Spleen (tissue), 11 donors: ENCODE measurements at regions not wholly inside any gene's neighbourhood (a gene's known extent, or its start where the extent isn't known, plus 50 kb on each side); places are given as distances from the start of the nearest gene placed in this dataset.

Source experiments
- DNase-seq: peaks from one replicate; pipeline ENCODE4 v3.0.0-alpha.2; 2020
- H3K27ac ChIP-seq, 8 donors: fragments of 200-600 bp; sonication (generic) in 7 of 8; 1 replicate in 4 of 8; 2 replicates in 4 of 8; pipeline versions ENCODE4 v1.5.0 to v1.8.0; 2016 to 2021; ENCODE audit warnings: inconsistent platforms in 4 of 8, mild to moderate bottlenecking in 4 of 8, moderate library complexity in 1 of 8
- H3K27me3 ChIP-seq, 7 donors: fragments of 200-600 bp; sonication (generic) in 6 of 7; replicated peaks in 1 of 7; 1 replicate in 4 of 7; 2 replicates in 3 of 7; pipeline versions ENCODE4 v1.5.0 to v1.8.0; 2016 to 2021; ENCODE audit warnings: inconsistent platforms in 3 of 7, mild to moderate bottlenecking in 1 of 7
- H3K36me3 ChIP-seq, 6 donors: fragments of 200-600 bp; sonication (generic) in 5 of 6; 1 replicate in 4 of 6; 2 replicates in 2 of 6; pipeline versions ENCODE4 v1.5.0 to v1.8.0; 2016 to 2021; ENCODE audit warnings: inconsistent platforms in 2 of 6
- H3K4me1 ChIP-seq, 6 donors: fragments of 200-600 bp; sonication (generic) in 5 of 6; 1 replicate in 3 of 6; 2 replicates in 3 of 6; pipeline versions ENCODE4 v1.5.0 to v1.8.0; 2016 to 2021; ENCODE audit warnings: inconsistent platforms in 3 of 6
- H3K4me3 ChIP-seq, 8 donors: fragments of 200-600 bp; sonication (generic) in 7 of 8; 1 replicate in 4 of 8; 2 replicates in 4 of 8; pipeline versions ENCODE4 v1.5.0 to v1.8.0; 2016 to 2021; ENCODE audit warnings: inconsistent platforms in 4 of 8, mild to moderate bottlenecking in 4 of 8, moderate library complexity in 2 of 8
- H3K9me3 ChIP-seq, 8 donors: fragments of 200-600 bp; sonication (generic) in 7 of 8; 1 replicate in 4 of 8; 2 replicates in 4 of 8; pipeline versions ENCODE4 v1.5.0 to v1.8.0; 2016 to 2021; ENCODE audit warnings: inconsistent platforms in 4 of 8
- CTCF ChIP-seq, 11 experiments: fragments of 200-600 bp in 7 of 11; fragments of 450-650 bp in 4 of 11; sonication (generic) in 4 of 11; IDR thresholded peaks in 8 of 11; conservative IDR thresholded peaks in 3 of 11; 1 replicate in 7 of 11; 2 replicates in 4 of 11; pipeline versions ENCODE4 v1.4.0 to v1.8.0; 2016 to 2021; ENCODE audit warnings: antibody characterized with exemption in 11 of 11, inconsistent platforms in 4 of 11, mild to moderate bottlenecking in 1 of 11
- POLR2A ChIP-seq, 3 donors: fragments of 450-650 bp; IDR thresholded peaks; one replicate each; pipeline ENCODE4 v1.5.1; 2017; ENCODE audit warnings: antibody characterized with exemption in 3 of 3, mild to moderate bottlenecking in 1 of 3
- POLR2AphosphoS5 ChIP-seq, 3 donors: sonication (generic); formaldehyde crosslinking; IDR thresholded peaks; one replicate each; pipeline ENCODE4 v1.5.1; 2017; ENCODE audit warnings: antibody characterized with exemption in 3 of 3
- WGBS, 5 donors: extraction: QIAGEN DNeasy Blood & Tissue Kit in 3 of 5; methylation state at CpG; one replicate each; pipeline versions ENCODE4 v1.1.5 to v1.1.7; 2013 to 2018; 5-methylcytosine and 5-hydroxymethylcytosine counted together
- intact Hi-C: fragments of 100-400 bp; cut with DNase I; formaldehyde crosslinking; loops from one replicate; pipeline ENCODE4 v1.15.0; 2023; ENCODE audit warnings: low total_unique reads
- donor health status: healthy with polysubstance abuse.
- donor health status: DM: no; HTN: no; CAD: no; lungs with moderate emphysema.
- donor health status: DM: no; HTN: no; CAD: no.
- donor health status: Bipolar disorder and iron deficiency.
- donor health status: healthy.
- donor health status: DM: no; HTN: no; CAD: no.
- donor health status: DM: yes; HTN: yes; CAD: no.

- intact Hi-C loops, result no loop called here
- no peak overlapping the region for H3K27ac ChIP-seq
- 63 to 81% (median 77%) methylated on average over 4 of the region's 4 CpGs for WGBS, 5 donors
These were observed 257.6 kb downstream of the MREG start for GRCh38 chr2:215755641-215756345.

DNA sequence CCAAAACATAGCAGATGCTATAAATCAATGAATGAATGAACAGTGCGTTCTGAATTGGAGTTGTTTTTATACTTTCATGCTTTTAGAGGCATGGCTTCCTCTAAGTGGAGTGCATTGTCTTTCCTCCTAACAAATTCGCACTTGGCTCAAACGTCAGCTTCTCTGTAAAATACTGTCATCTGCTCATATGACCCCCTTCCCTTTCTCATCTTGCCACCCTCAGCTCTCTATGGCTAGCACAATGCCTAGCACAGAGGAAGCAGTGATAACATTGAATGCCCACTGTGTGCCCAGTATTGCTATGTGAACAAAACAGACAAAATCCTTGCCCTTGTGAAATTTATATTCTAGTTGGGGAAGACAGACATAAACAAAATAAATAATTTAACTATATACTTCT is 258.8 kb downstream of the MREG start:
- intact Hi-C loops, result no loop called here
- Histone ChIP-seq H3K27ac (no peak overlapping the region), H3K4me3 (no peak overlapping the region), H3K36me3 (no peaks in the 10 kb centered on the region), H3K9me3 (no peaks in the 10 kb centered on the region), H3K27me3 (peaks cover 0 to 4% (median 0%) of the 10 kb centered on the region in 7 donors), H3K4me1 (peaks cover 0 to 18% (median 0%) of the 10 kb centered on the region in 6 donors)
- TF ChIP-seq CTCF (IDR thresholded peaks at IDR 0.05 in 8 of 11, conservative IDR thresholded peaks at IDR 0.05 in 3 of 11) (no peak), POLR2AphosphoS5 (IDR thresholded peaks at IDR 0.05) (no peak), POLR2A (IDR thresholded peaks at IDR 0.05) (no peak)
- DNase-seq, result no peak
- WGBS, 5 donors, result 49 to 74% (median 58%) methylated on average over 3 of the region's 3 CpGs

More at GRCh38 chr2:215755641-215756345, 257.6 kb downstream of the MREG start:
- Histone ChIP-seq H3K4me3 (no peak overlapping the region), H3K4me1 (peaks cover 0 to 11% (median 0%) of the 10 kb centered on the region in 6 donors), H3K9me3 (no peaks in the 10 kb centered on the region), H3K27me3 (peaks cover 0 to 4% (median 0%) of the 10 kb centered on the region in 7 donors), H3K36me3 (no peaks in the 10 kb centered on the region)
- no peak for DNase-seq
- TF ChIP-seq POLR2A (IDR thresholded peaks at IDR 0.05), result no peak
- TF ChIP-seq CTCF (IDR thresholded peaks at IDR 0.05 in 8 of 11, conservative IDR thresholded peaks at IDR 0.05 in 3 of 11), result no peak
- TF ChIP-seq POLR2AphosphoS5 (IDR thresholded peaks at IDR 0.05), result no peak

DNA sequence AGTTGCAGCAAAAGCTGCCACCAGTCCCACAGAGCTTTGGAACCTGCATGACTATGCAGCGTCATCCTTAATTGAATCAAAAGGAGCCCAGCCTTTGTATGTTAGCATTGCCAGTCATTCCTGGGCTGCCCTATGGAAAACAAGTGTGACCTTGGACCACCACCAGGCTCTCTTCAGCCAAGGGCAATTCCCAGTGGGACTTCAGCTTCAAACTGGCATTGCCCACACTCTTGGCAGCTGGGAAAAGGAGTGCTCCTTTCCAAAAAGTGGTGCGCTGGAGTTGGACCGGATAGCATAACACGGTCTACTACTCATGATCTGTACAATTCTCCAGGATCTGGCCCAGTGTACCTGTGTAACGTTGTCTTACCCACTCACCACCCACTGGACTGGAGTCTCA is 259.5 kb downstream of the MREG start:
- peaks cover 0 to 25% (median 0%) of the 10 kb centered on the region in 6 donors for H3K4me1 ChIP-seq

More for the DNA sequence above, 259.5 kb downstream of the MREG start:
- H3K4me3 ChIP-seq, result no peak overlapping the region
- H3K27ac ChIP-seq, result no peak overlapping the region
- intact Hi-C loops, result no loop called here
- no peaks in the 10 kb centered on the region for H3K9me3 ChIP-seq
- TF ChIP-seq POLR2A (IDR thresholded peaks at IDR 0.05) (no peak), POLR2AphosphoS5 (IDR thresholded peaks at IDR 0.05) (no peak), CTCF (IDR thresholded peaks at IDR 0.05 in 8 of 11, conservative IDR thresholded peaks at IDR 0.05 in 3 of 11) (no peak)
- DNase-seq, result no peak
- H3K36me3 ChIP-seq, result no peaks in the 10 kb centered on the region
- WGBS, 5 donors, result 81 to 91% (median 88%) methylated on average over 4 to 5 of the region's 5 CpGs
- peaks cover 0 to 4% (median 0%) of the 10 kb centered on the region in 7 donors for H3K27me3 ChIP-seq
